ENCODE measurements at regions not wholly inside any gene's neighbourhood (a gene's known extent, or its start where the extent isn't known, plus 50 kb on each side); places are given as distances from the start of the nearest gene placed in this dataset.

GRCh38 chr20:7770046-7770445 is 170.2 kb downstream of the HAO1 start:
- ATAC-seq, result no peak

GRCh38 chr20:7770578-7770977 is 169.7 kb downstream of the HAO1 start:
- ATAC-seq, result no peak
- no peak for TF ChIP-seq ZFP3 (CRISPR knock-in tag; IDR thresholded peaks at IDR 0.05)
- TF ChIP-seq GLIS3 (CRISPR knock-in tag; IDR thresholded peaks at IDR 0.05), result no peak
- no peak for TF ChIP-seq TOX (CRISPR knock-in tag; IDR thresholded peaks at IDR 0.05; ENCODE audit: borderline replicate concordance)
- no peak for TF ChIP-seq ZNF70 (CRISPR knock-in tag; IDR thresholded peaks at IDR 0.05)
- TF ChIP-seq CSRNP3 (CRISPR knock-in tag; IDR thresholded peaks at IDR 0.05), result no peak
- TF ChIP-seq ZC3H10 (CRISPR knock-in tag; IDR thresholded peaks at IDR 0.05), result no peak
- no peak for TF ChIP-seq CREB5 (CRISPR knock-in tag; IDR thresholded peaks at IDR 0.05; ENCODE audit: low read depth)
- TF ChIP-seq ISL1 (CRISPR knock-in tag; IDR thresholded peaks at IDR 0.05), result no peak
- no peak for TF ChIP-seq BACH2 (CRISPR knock-in tag; IDR thresholded peaks at IDR 0.05; ENCODE audit: borderline replicate concordance)
- TF ChIP-seq CSDC2 (CRISPR knock-in tag; IDR thresholded peaks at IDR 0.05), result no peak
- TF ChIP-seq OSR1 (CRISPR knock-in tag; IDR thresholded peaks at IDR 0.05), result no peak
- TF ChIP-seq ZFP30 (CRISPR knock-in tag; IDR thresholded peaks at IDR 0.05), result no peak
- TF ChIP-seq PPARA (CRISPR knock-in tag; IDR thresholded peaks at IDR 0.05; ENCODE audit: borderline replicate concordance), result no peak
- no peak for TF ChIP-seq POU6F1 (CRISPR knock-in tag; IDR thresholded peaks at IDR 0.05; ENCODE audit: borderline replicate concordance, low read depth)

More at GRCh38 chr20:7770046-7770445, 170.2 kb downstream of the HAO1 start:
- TF ChIP-seq ARNTL (CRISPR knock-in tag; IDR thresholded peaks at IDR 0.05; ENCODE audit: borderline replicate concordance, low read depth), result no peak
- TF ChIP-seq PPARA (CRISPR knock-in tag; IDR thresholded peaks at IDR 0.05; ENCODE audit: borderline replicate concordance), result no peak
- TF ChIP-seq CSDC2 (CRISPR knock-in tag; IDR thresholded peaks at IDR 0.05), result no peak
- no peak for TF ChIP-seq ESRRG (CRISPR knock-in tag; IDR thresholded peaks at IDR 0.05)
- no peak for TF ChIP-seq GLIS3 (CRISPR knock-in tag; IDR thresholded peaks at IDR 0.05)
- no peak for TF ChIP-seq ISL1 (CRISPR knock-in tag; IDR thresholded peaks at IDR 0.05)
- no peak for TF ChIP-seq RARB (CRISPR knock-in tag; IDR thresholded peaks at IDR 0.05)
- no peak for TF ChIP-seq CSRNP3 (CRISPR knock-in tag; IDR thresholded peaks at IDR 0.05)
- no peak for TF ChIP-seq ZC3H10 (CRISPR knock-in tag; IDR thresholded peaks at IDR 0.05)
- no peak for TF ChIP-seq ZNF565 (CRISPR knock-in tag; conservative IDR thresholded peaks at IDR 0.05; ENCODE audit: low read depth)
- no peak for TF ChIP-seq ZFP30 (CRISPR knock-in tag; IDR thresholded peaks at IDR 0.05)
- no peak for TF ChIP-seq ZFP3 (CRISPR knock-in tag; IDR thresholded peaks at IDR 0.05)
- TF ChIP-seq TOX (CRISPR knock-in tag; IDR thresholded peaks at IDR 0.05; ENCODE audit: borderline replicate concordance), result no peak
- TF ChIP-seq PATZ1 (CRISPR knock-in tag; IDR thresholded peaks at IDR 0.05; ENCODE audit: borderline replicate concordance), result no peak
- TF ChIP-seq ZNF8 (CRISPR knock-in tag; IDR thresholded peaks at IDR 0.05), result no peak
- no peak for TF ChIP-seq ZNF70 (CRISPR knock-in tag; IDR thresholded peaks at IDR 0.05)
- no peak for TF ChIP-seq BACH2 (CRISPR knock-in tag; IDR thresholded peaks at IDR 0.05; ENCODE audit: borderline replicate concordance)

- no peak for ATAC-seq
- TF ChIP-seq CSDC2 (CRISPR knock-in tag; IDR thresholded peaks at IDR 0.05), result no peak
- TF ChIP-seq BACH2 (CRISPR knock-in tag; IDR thresholded peaks at IDR 0.05; ENCODE audit: borderline replicate concordance), result no peak
- no peak for TF ChIP-seq CSRNP3 (CRISPR knock-in tag; IDR thresholded peaks at IDR 0.05)
- no peak for TF ChIP-seq GLIS3 (CRISPR knock-in tag; IDR thresholded peaks at IDR 0.05)
- TF ChIP-seq SNAI2 (CRISPR knock-in tag; IDR thresholded peaks at IDR 0.05), result no peak
- no peak for TF ChIP-seq CREB5 (CRISPR knock-in tag; IDR thresholded peaks at IDR 0.05; ENCODE audit: low read depth)
Measured at GRCh38 chr20:7772371-7772770, 167.9 kb downstream of the HAO1 start.

Data from SK-N-SH treated with all-trans-retinoic acid at 6 μM for 48 hours (cell line).